C4-2B (cell line): ENCODE measurements at regions not wholly inside any gene's neighbourhood (a gene's known extent, or its start where the extent isn't known, plus 50 kb on each side); places are given as distances from the start of the nearest gene placed in this dataset.

Source experiments
- ZFX ChIP-seq: fragments of 450-650 bp; IDR thresholded peaks from 2 replicates; pipeline ENCODE4 v1.6.1; 2017
- TF ChIP-seq, protein P1 (sequence below): fragments of 450-650 bp; conservative IDR thresholded peaks from 2 replicates; pipeline ENCODE4 v1.5.1; 2017; ENCODE audit warnings: mild to moderate bottlenecking

DNA sequence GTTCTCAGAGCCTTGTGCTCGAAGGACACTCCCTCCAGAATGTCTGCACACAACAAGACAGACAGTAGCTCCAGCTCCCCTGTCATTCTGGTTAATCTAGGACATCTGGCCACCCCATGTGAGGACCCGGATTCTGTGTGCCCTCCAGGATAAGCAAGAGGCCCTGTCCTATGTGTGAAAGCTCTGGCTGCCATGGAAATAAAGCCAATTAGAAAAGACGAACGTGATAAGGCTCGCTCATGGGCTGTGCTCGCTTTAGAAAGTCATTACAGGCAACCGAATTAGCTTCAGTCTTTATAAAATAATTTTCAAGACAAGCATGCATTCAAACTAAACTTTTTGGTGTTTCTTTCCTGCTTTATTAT, 263.4 kb downstream of the INHBA start:
- TF ChIP-seq, protein P1, sequence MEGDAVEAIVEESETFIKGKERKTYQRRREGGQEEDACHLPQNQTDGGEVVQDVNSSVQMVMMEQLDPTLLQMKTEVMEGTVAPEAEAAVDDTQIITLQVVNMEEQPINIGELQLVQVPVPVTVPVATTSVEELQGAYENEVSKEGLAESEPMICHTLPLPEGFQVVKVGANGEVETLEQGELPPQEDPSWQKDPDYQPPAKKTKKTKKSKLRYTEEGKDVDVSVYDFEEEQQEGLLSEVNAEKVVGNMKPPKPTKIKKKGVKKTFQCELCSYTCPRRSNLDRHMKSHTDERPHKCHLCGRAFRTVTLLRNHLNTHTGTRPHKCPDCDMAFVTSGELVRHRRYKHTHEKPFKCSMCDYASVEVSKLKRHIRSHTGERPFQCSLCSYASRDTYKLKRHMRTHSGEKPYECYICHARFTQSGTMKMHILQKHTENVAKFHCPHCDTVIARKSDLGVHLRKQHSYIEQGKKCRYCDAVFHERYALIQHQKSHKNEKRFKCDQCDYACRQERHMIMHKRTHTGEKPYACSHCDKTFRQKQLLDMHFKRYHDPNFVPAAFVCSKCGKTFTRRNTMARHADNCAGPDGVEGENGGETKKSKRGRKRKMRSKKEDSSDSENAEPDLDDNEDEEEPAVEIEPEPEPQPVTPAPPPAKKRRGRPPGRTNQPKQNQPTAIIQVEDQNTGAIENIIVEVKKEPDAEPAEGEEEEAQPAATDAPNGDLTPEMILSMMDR = no peak
- TF ChIP-seq ZFX = no peak
